ENCODE measurements at regions not wholly inside any gene's neighbourhood (a gene's known extent, or its start where the extent isn't known, plus 50 kb on each side); places are given as distances from the start of the nearest gene placed in this dataset.

GRCh38 chr18:51997129-51997528 lies 342.9 kb upstream of the DCC start:
- H3K36me3 Mint-ChIP-seq (ENCODE audit: low read depth) = no peaks in the 10 kb centered on the region
- H3K4me3 ChIP-seq (ENCODE audit: low read length) = no peak overlapping the region
- TF ChIP-seq CTCF (conservative IDR thresholded peaks at IDR 0.05) = no peak
- no peak for DNase-seq
- H3K27ac ChIP-seq (ENCODE audit: low read depth, low read length) = no peak overlapping the region
- H3K27me3 ChIP-seq (ENCODE audit: control insufficient read depth, insufficient read depth, low read length, poor library complexity, severe bottlenecking) = no peaks in the 10 kb centered on the region
- 72 to 90% methylated on average over 2 of the region's 2 CpGs for WGBS, 2 experiments (ENCODE audit: insufficient coverage in 1 of 2, insufficient read length in 1 of 2)
- no peaks in the 10 kb centered on the region for H3K36me3 ChIP-seq (ENCODE audit: control insufficient read depth, insufficient read depth, low read length)
- no peak overlapping the region for H3K4me3 Mint-ChIP-seq
- H3K9me3 ChIP-seq (ENCODE audit: control insufficient read depth, low read length) = no peaks in the 10 kb centered on the region
- H3K9ac ChIP-seq (ENCODE audit: extremely low read depth, low read length, poor library complexity, severe bottlenecking) = no peak overlapping the region
- no peak overlapping the region for H3K27ac Mint-ChIP-seq
- H3K9me3 Mint-ChIP-seq = no peaks in the 10 kb centered on the region
- H3K4me1 Mint-ChIP-seq = no peaks in the 10 kb centered on the region
- no peaks in the 10 kb centered on the region for H3K4me1 ChIP-seq (ENCODE audit: control insufficient read depth, insufficient read depth, low read length)
- H3K27me3 Mint-ChIP-seq (ENCODE audit: insufficient read depth) = no peaks in the 10 kb centered on the region

- Histone ChIP-seq H3K9ac (ENCODE audit: extremely low read depth, low read length, poor library complexity, severe bottlenecking) (no peak overlapping the region), H3K9me3 (ENCODE audit: control insufficient read depth, low read length) (no peaks in the 10 kb centered on the region), H3K36me3 (ENCODE audit: control insufficient read depth, insufficient read depth, low read length) (no peaks in the 10 kb centered on the region), H3K4me3 (ENCODE audit: low read length) (no peak overlapping the region), H3K27me3 (ENCODE audit: control insufficient read depth, insufficient read depth, low read length, poor library complexity, severe bottlenecking) (no peaks in the 10 kb centered on the region), H3K27ac (ENCODE audit: low read depth, low read length) (no peak overlapping the region), H3K4me1 (ENCODE audit: control insufficient read depth, insufficient read depth, low read length) (no peaks in the 10 kb centered on the region)
- Mint-ChIP-seq H3K9me3 (no peaks in the 10 kb centered on the region), H3K27me3 (ENCODE audit: insufficient read depth) (no peaks in the 10 kb centered on the region), H3K36me3 (ENCODE audit: low read depth) (no peaks in the 10 kb centered on the region), H3K4me3 (no peak overlapping the region), H3K4me1 (no peaks in the 10 kb centered on the region), H3K27ac (no peak overlapping the region)
- TF ChIP-seq CTCF (conservative IDR thresholded peaks at IDR 0.05) = no peak
- DNase-seq = no peak
- 95 to 100% methylated on average over 1 to 3 of the region's 3 CpGs for WGBS, 2 experiments (ENCODE audit: insufficient coverage in 1 of 2, insufficient read length in 1 of 2)
These were observed 341.9 kb upstream of the DCC start for GRCh38 chr18:51998066-51998465.

GRCh38 chr18:51998711-51999110 lies 341.3 kb upstream of the DCC start:
- 93% methylated on average over 3 of the region's 3 CpGs for WGBS, 2 experiments (ENCODE audit: insufficient coverage in 1 of 2, insufficient read length in 1 of 2)
- no peaks in the 10 kb centered on the region for H3K4me1 ChIP-seq (ENCODE audit: control insufficient read depth, insufficient read depth, low read length)

More at GRCh38 chr18:51998711-51999110, 341.3 kb upstream of the DCC start:
- no peak overlapping the region for H3K27ac Mint-ChIP-seq
- no peak for TF ChIP-seq CTCF (conservative IDR thresholded peaks at IDR 0.05)
- H3K4me3 Mint-ChIP-seq = no peak overlapping the region
- Histone ChIP-seq H3K27ac (ENCODE audit: low read depth, low read length) (no peak overlapping the region), H3K4me3 (ENCODE audit: low read length) (no peak overlapping the region), H3K36me3 (ENCODE audit: control insufficient read depth, insufficient read depth, low read length) (no peaks in the 10 kb centered on the region), H3K9me3 (ENCODE audit: control insufficient read depth, low read length) (no peaks in the 10 kb centered on the region), H3K27me3 (ENCODE audit: control insufficient read depth, insufficient read depth, low read length, poor library complexity, severe bottlenecking) (no peaks in the 10 kb centered on the region), H3K9ac (ENCODE audit: extremely low read depth, low read length, poor library complexity, severe bottlenecking) (no peak overlapping the region)
- no peaks in the 10 kb centered on the region for H3K4me1 Mint-ChIP-seq
- H3K9me3 Mint-ChIP-seq = no peaks in the 10 kb centered on the region
- DNase-seq = no peak
- no peaks in the 10 kb centered on the region for H3K27me3 Mint-ChIP-seq (ENCODE audit: insufficient read depth)
- H3K36me3 Mint-ChIP-seq (ENCODE audit: low read depth) = no peaks in the 10 kb centered on the region
